PC-9 (cell line): ENCODE measurements at regions not wholly inside any gene's neighbourhood (a gene's known extent, or its start where the extent isn't known, plus 50 kb on each side); places are given as distances from the start of the nearest gene placed in this dataset.
"Not testable (repeated sequence)": the region's sequence is repeated elsewhere in the genome, so short reads cannot be mapped to it uniquely, and the experiment has no call there.

ENCODE experiments used
- BruUV-seq: library from RNA; stranded (reverse); fragments of 400-500 nt; replicated peaks from 2 replicates; lab custom pipeline; 2021; lab: Mats Ljungman, UMichigan
- CTCF ChIA-PET: fragments of 300-600 bp; sonication (Branson Sonifier 250); formaldehyde crosslinking; loops from one replicate; lab custom pipeline; 2022; ENCODE audit warnings: antibody characterized with exemption; lab: Charles Lee
- POLR2A ChIA-PET: fragments of 300-600 bp; sonication (Branson Sonifier 250); formaldehyde crosslinking; loops from one replicate; lab custom pipeline; 2022; ENCODE audit warnings: antibody characterized with exemption; ENCODE audit not compliant: unreplicated experiment; lab: Charles Lee
- DNase-seq, 2 experiments: peaks; one replicate each; pipeline versions ENCODE4 v3.0.0 to v3.0.0-alpha.2; 2015 to 2022; ENCODE audit warnings: mixed read lengths in 1 of 2
- H2AFZ ChIP-seq: fragments of 200-600 bp; sonication (generic); 2 replicates; pipeline ENCODE4 v1.8.1; 2017; ENCODE audit warnings: antibody characterized with exemption
- H3F3A ChIP-seq: fragments of 200-600 bp; sonication (generic); 2 replicates; pipeline ENCODE4 v1.8.1; 2017; ENCODE audit warnings: antibody characterized with exemption, mild to moderate bottlenecking, low read depth; ENCODE audit not compliant: insufficient read depth
- H3K27ac ChIP-seq: fragments of 200-600 bp; sonication (generic); 2 replicates; pipeline ENCODE4 v1.6.1; 2016; ENCODE audit warnings: mixed run types
- H3K27me3 ChIP-seq: fragments of 200-600 bp; sonication (generic); 2 replicates; pipeline ENCODE4 v1.6.1; 2016; ENCODE audit warnings: low read depth, mixed run types; ENCODE audit not compliant: insufficient read depth
- H3K36me3 ChIP-seq: fragments of 200-600 bp; sonication (generic); 2 replicates; pipeline ENCODE4 v1.6.1; 2016; ENCODE audit warnings: low read depth, mixed run types
- H3K4me1 ChIP-seq: fragments of 200-600 bp; sonication (generic); replicated peaks from 2 replicates; pipeline ENCODE4 v1.6.1; 2016; ENCODE audit warnings: mixed run types; ENCODE audit not compliant: insufficient read depth
- H3K4me2 ChIP-seq: fragments of 200-600 bp; sonication (generic); 2 replicates; pipeline ENCODE4 v1.6.1; 2017; ENCODE audit warnings: mixed run types
- H3K4me3 ChIP-seq: fragments of 200-600 bp; sonication (generic); 2 replicates; pipeline ENCODE4 v1.6.1; 2016; ENCODE audit warnings: mixed run types
- H3K79me2 ChIP-seq: fragments of 200-600 bp; sonication (generic); 2 replicates; pipeline ENCODE4 v1.6.1; 2017; ENCODE audit warnings: low read depth, mixed run types
- H3K9me2 ChIP-seq: fragments of 200-600 bp; sonication (generic); 2 replicates; pipeline ENCODE4 v1.8.1; 2017; ENCODE audit warnings: mild to moderate bottlenecking; ENCODE audit not compliant: insufficient read depth
- H3K9me3 ChIP-seq: fragments of 200-600 bp; sonication (generic); 2 replicates; pipeline ENCODE4 v1.8.1; 2016; ENCODE audit warnings: low read depth; ENCODE audit not compliant: insufficient read depth
- H4K20me1 ChIP-seq: fragments of 200-600 bp; sonication (generic); 2 replicates; pipeline ENCODE4 v1.8.1; 2017; ENCODE audit not compliant: insufficient read depth
- EZH2 ChIP-seq: fragments of 200-600 bp; sonication (generic); IDR thresholded peaks from 2 replicates; pipeline ENCODE4 v1.8.0; 2017; ENCODE audit warnings: antibody characterized with exemption, low read depth
- intact Hi-C: fragments of 100-400 bp; cut with micrococcal nuclease; formaldehyde crosslinking; loops from one replicate; pipeline ENCODE4 v1.10.0; 2022; ENCODE audit not compliant: unreplicated experiment
- TF ChIP-seq, protein P1 (sequence below): fragments of 200-600 bp; sonication (generic); conservative IDR thresholded peaks from 2 replicates; pipeline ENCODE4 v1.6.1; 2017; ENCODE audit warnings: mixed run types, antibody characterized with exemption, mild to moderate bottlenecking, moderate library complexity

- BruUV-seq, H3K36me3 ChIP-seq, H3K4me1 ChIP-seq, H3K9me2 ChIP-seq, H2AFZ ChIP-seq, H4K20me1 ChIP-seq, POLR2A ChIA-PET, H3K4me3 ChIP-seq, H3F3A ChIP-seq, H3K79me2 ChIP-seq, H3K27ac ChIP-seq, H3K9me3 ChIP-seq, H3K4me2 ChIP-seq: not testable (repeated sequence)
- DNase-seq = peak in 1 of 2 experiments; percentile 31
- CTCF ChIA-PET = interaction anchor here (0.5 to 1.0 kb wide), 2 partner anchors 323 to 473 kb away, joined by 3 to 5 read pairs; no protein-coding TSS in a partner anchor
- TF ChIP-seq, protein P1, sequence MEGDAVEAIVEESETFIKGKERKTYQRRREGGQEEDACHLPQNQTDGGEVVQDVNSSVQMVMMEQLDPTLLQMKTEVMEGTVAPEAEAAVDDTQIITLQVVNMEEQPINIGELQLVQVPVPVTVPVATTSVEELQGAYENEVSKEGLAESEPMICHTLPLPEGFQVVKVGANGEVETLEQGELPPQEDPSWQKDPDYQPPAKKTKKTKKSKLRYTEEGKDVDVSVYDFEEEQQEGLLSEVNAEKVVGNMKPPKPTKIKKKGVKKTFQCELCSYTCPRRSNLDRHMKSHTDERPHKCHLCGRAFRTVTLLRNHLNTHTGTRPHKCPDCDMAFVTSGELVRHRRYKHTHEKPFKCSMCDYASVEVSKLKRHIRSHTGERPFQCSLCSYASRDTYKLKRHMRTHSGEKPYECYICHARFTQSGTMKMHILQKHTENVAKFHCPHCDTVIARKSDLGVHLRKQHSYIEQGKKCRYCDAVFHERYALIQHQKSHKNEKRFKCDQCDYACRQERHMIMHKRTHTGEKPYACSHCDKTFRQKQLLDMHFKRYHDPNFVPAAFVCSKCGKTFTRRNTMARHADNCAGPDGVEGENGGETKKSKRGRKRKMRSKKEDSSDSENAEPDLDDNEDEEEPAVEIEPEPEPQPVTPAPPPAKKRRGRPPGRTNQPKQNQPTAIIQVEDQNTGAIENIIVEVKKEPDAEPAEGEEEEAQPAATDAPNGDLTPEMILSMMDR = peak; percentile 74
- intact Hi-C loops = loop anchor here (1.0 kb wide), 1 partner anchor 473 kb away; no protein-coding TSS in a partner anchor
- peaks cover 16% of the 10 kb centered on the region; the same call in 1 of the 2 replicates for H3K27me3 ChIP-seq
Measured at GRCh38 chr21:31785237-31786163, 53.6 kb upstream of the SCAF4 start.

DNA sequence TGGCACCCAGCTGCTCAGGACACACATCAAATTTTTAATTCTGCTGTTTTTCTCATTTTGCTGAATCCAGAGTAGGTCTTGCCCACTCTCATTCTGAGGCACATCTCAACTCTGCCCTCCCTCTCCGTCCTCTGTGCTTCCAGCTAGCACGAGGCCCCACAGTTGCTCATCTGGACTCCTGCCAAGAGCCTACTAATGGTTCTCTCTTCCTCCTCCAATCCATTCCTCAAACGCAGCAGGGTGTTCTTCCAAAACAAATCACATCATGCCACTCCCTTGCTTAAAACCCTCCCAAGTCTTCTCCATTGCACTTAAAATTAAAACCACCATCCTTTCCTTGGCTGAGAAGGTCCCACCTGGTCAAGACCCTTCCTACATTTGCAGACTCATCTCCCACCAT, 49.8 kb upstream of the SCAF4 start:
- POLR2A ChIA-PET = no interaction called here
- no peak for DNase-seq
- H3K9me2 ChIP-seq = no peaks in the 10 kb centered on the region
- H3K36me3 ChIP-seq = no peaks in the 10 kb centered on the region
- H2AFZ ChIP-seq = no peak overlapping the region
- no peak overlapping the region for H3K4me2 ChIP-seq
- H3K4me1 ChIP-seq = no peaks in the 10 kb centered on the region
- no peaks in the 10 kb centered on the region for H3K79me2 ChIP-seq
- no TSS peak for BruUV-seq
- H3F3A ChIP-seq = no peaks in the 10 kb centered on the region
- peaks cover 8% of the 10 kb centered on the region; the same call in 1 of the 2 replicates for H3K27me3 ChIP-seq
- no peak overlapping the region for H3K4me3 ChIP-seq
- CTCF ChIA-PET = no interaction called here
- intact Hi-C loops = no loop called here
- no peak overlapping the region for H3K27ac ChIP-seq
- no peaks in the 10 kb centered on the region for H4K20me1 ChIP-seq
- TF ChIP-seq, protein P1 = no peak
- no peak for TF ChIP-seq EZH2
- no peaks in the 10 kb centered on the region for H3K9me3 ChIP-seq
